ENCODE measurements at regions not wholly inside any gene's neighbourhood (a gene's known extent, or its start where the extent isn't known, plus 50 kb on each side); places are given as distances from the start of the nearest gene placed in this dataset.

- Histone ChIP-seq H3K27ac (no peak overlapping the region), H3K27me3 (replicated peaks) (no peaks in the 10 kb centered on the region), H3K4me3 (ENCODE audit: low read depth, low read length) (no peak overlapping the region), H3K36me3 (replicated peaks) (no peaks in the 10 kb centered on the region)
- DNase-seq, result no peak
- TF ChIP-seq, protein P1, sequence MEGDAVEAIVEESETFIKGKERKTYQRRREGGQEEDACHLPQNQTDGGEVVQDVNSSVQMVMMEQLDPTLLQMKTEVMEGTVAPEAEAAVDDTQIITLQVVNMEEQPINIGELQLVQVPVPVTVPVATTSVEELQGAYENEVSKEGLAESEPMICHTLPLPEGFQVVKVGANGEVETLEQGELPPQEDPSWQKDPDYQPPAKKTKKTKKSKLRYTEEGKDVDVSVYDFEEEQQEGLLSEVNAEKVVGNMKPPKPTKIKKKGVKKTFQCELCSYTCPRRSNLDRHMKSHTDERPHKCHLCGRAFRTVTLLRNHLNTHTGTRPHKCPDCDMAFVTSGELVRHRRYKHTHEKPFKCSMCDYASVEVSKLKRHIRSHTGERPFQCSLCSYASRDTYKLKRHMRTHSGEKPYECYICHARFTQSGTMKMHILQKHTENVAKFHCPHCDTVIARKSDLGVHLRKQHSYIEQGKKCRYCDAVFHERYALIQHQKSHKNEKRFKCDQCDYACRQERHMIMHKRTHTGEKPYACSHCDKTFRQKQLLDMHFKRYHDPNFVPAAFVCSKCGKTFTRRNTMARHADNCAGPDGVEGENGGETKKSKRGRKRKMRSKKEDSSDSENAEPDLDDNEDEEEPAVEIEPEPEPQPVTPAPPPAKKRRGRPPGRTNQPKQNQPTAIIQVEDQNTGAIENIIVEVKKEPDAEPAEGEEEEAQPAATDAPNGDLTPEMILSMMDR (IDR thresholded peaks at IDR 0.05; ENCODE audit: low read depth, low read length, missing control alignments), result no peak
- in situ Hi-C loops (cut with HindIII; ENCODE audit: low pct_ligation_motif_present, low sequenced_read_pairs), result no loop called here
Observed at GRCh38 chr2:161029321-161029720, 130.9 kb upstream of the TANK start.

DNA sequence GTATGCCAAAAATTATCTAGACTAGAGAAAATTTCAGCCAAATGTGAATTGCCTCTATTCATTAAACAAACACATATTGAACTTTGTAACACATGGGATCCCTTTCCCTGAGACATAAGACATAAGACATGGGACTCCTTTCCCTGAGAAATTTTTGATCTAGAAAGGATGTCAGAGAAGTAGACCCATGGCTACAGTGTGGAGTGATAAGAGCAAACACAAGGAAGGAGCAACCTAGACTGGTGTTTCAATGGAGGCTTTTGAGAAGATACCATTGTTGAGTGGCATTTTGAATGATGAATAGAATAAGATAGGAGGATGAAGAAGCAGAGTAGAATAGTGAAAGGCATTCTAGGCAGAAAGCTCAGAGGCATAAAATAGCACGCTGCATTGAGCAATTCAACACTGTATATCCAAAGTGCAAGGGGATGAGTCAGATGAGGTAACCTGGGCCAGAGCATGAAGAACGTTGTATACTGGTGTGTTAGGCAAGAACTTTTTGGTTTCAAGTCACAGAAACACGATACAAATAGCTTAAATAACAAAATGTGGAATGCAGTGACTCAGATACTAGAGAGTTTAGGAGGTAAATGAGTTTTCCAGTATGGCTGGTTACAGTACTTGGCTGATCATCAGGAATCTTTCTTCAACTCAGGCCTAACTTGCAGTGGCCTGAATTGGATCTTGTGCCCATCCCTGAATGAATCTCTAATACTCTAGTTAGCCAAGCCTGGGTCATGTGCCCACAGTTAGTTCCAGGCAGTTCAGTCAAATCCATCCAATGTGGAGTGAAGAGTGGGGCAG is 129.8 kb upstream of the TANK start:
- TF ChIP-seq, protein P1 (IDR thresholded peaks at IDR 0.05; ENCODE audit: low read depth, low read length, missing control alignments), result no peak
- Histone ChIP-seq H3K27ac (peak overlapping the region; percentile 66), H3K27me3 (replicated peaks) (no peaks in the 10 kb centered on the region), H3K36me3 (replicated peaks) (no peaks in the 10 kb centered on the region), H3K4me3 (ENCODE audit: low read depth, low read length) (no peak overlapping the region)
- in situ Hi-C loops (cut with HindIII; ENCODE audit: low pct_ligation_motif_present, low sequenced_read_pairs), result no loop called here
- peak; percentile 97 for DNase-seq

DNA sequence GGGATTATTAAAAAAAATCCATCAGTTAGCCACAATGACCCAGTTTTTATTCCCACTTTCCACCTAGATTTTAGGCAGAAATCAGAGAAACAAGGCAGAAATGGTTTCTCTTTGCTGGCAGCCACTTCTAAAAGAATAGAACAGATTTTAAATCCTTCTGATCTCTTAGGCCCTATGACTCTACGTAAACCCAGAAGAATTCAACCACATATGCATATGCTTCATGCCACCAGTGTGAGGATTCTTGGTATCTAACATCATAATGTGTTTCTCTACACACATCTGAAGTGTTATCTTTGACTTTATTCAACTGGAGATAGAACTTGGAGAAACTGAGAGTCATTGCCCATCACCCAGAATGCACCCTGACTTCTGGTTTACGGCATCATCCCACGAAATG is 128.7 kb upstream of the TANK start:
- no peak overlapping the region for H3K4me3 ChIP-seq (ENCODE audit: low read depth, low read length)
- TF ChIP-seq, protein P1 (IDR thresholded peaks at IDR 0.05; ENCODE audit: low read depth, low read length, missing control alignments), result no peak
- no peaks in the 10 kb centered on the region for H3K27me3 ChIP-seq (replicated peaks)
- DNase-seq, result no peak
- in situ Hi-C loops (cut with HindIII; ENCODE audit: low pct_ligation_motif_present, low sequenced_read_pairs), result no loop called here
- H3K36me3 ChIP-seq (replicated peaks), result no peaks in the 10 kb centered on the region
- no peak overlapping the region for H3K27ac ChIP-seq

GRCh38 chr2:161032635-161033034 is 127.6 kb upstream of the TANK start:
- DNase-seq, result no peak
- Histone ChIP-seq H3K4me3 (ENCODE audit: low read depth, low read length) (no peak overlapping the region), H3K27me3 (replicated peaks) (no peaks in the 10 kb centered on the region), H3K27ac (no peak overlapping the region), H3K36me3 (replicated peaks) (no peaks in the 10 kb centered on the region)
- TF ChIP-seq, protein P1 (IDR thresholded peaks at IDR 0.05; ENCODE audit: low read depth, low read length, missing control alignments), result no peak
- in situ Hi-C loops (cut with HindIII; ENCODE audit: low pct_ligation_motif_present, low sequenced_read_pairs), result no loop called here

GRCh38 chr2:161033059-161033660 is 127.1 kb upstream of the TANK start:
- H3K27ac ChIP-seq, result no peak overlapping the region
- H3K4me3 ChIP-seq (ENCODE audit: low read depth, low read length), result no peak overlapping the region
- no peak for DNase-seq
- no peaks in the 10 kb centered on the region for H3K36me3 ChIP-seq (replicated peaks)
- in situ Hi-C loops (cut with HindIII; ENCODE audit: low pct_ligation_motif_present, low sequenced_read_pairs), result no loop called here
- TF ChIP-seq, protein P1 (IDR thresholded peaks at IDR 0.05; ENCODE audit: low read depth, low read length, missing control alignments), result no peak
- H3K27me3 ChIP-seq (replicated peaks), result no peaks in the 10 kb centered on the region
